IMR-90 (cell line): ENCODE measurements at regions not wholly inside any gene's neighbourhood (a gene's known extent, or its start where the extent isn't known, plus 50 kb on each side); places are given as distances from the start of the nearest gene placed in this dataset.
"Not testable (repeated sequence)": the region's sequence is repeated elsewhere in the genome, so short reads cannot be mapped to it uniquely, and the experiment has no call there.

ENCODE experiments used
- ATAC-seq: fragments of 200-7000 bp; cut with Tn5 transposase; 2 replicates; pipeline ENCODE4 v1.9.1; 2020; ENCODE audit warnings: low read depth, mild to moderate bottlenecking, moderate library complexity
- BruUV-seq: library from RNA; stranded (reverse); fragments of 400-500 nt; replicated peaks from 2 replicates; lab custom pipeline; 2021; lab: Mats Ljungman, UMichigan
- CTCF ChIA-PET: fragments of 300-600 bp; formaldehyde crosslinking; extraction: SDS; loops from one replicate; lab custom pipeline; 2021; ENCODE audit warnings: antibody characterized with exemption; lab: Yijun Ruan, JAX
- POLR2A ChIA-PET: fragments of 300-600 bp; sonication (Branson Sonifier 250); formaldehyde crosslinking; loops from one replicate; lab custom pipeline; 2022; ENCODE audit warnings: antibody characterized with exemption; ENCODE audit not compliant: unreplicated experiment; lab: Charles Lee
- DNase-seq: peaks from one replicate; pipeline ENCODE4 v3.0.0; 2013
- H2AFZ ChIP-seq: replicated peaks from 2 replicates; pipeline ENCODE3; 2013; ENCODE audit warnings: low read length, mild to moderate bottlenecking; ENCODE audit not compliant: poor library complexity
- H2AK5ac ChIP-seq: 2 replicates; pipeline ENCODE4 v1.6.1; 2013; ENCODE audit warnings: low read depth, low read length, inconsistent platforms
- H2AK9ac ChIP-seq: replicated peaks from 2 replicates; pipeline ENCODE3; 2013; ENCODE audit warnings: mild to moderate bottlenecking, low read depth, low read length, moderate library complexity; ENCODE audit not compliant: poor library complexity
- H2BK120ac ChIP-seq: 2 replicates; pipeline ENCODE4 v1.6.1; 2013; ENCODE audit warnings: low read depth, low read length, inconsistent platforms
- H2BK15ac ChIP-seq: 3 replicates; pipeline ENCODE4 v1.6.1; 2013; ENCODE audit warnings: low read depth, low read length, inconsistent platforms
- H2BK20ac ChIP-seq: 2 replicates; pipeline ENCODE4 v1.6.1; 2013; ENCODE audit warnings: low read depth, mild to moderate bottlenecking, inconsistent platforms, low read length, moderate library complexity
- H2BK5ac ChIP-seq: 2 replicates; pipeline ENCODE4 v1.6.1; 2013; ENCODE audit warnings: mild to moderate bottlenecking, low read depth, low read length, inconsistent platforms; ENCODE audit not compliant: poor library complexity, severe bottlenecking
- H3K14ac ChIP-seq: replicated peaks from 2 replicates; pipeline ENCODE4 v1.6.1; 2013; ENCODE audit warnings: low read depth, low read length, inconsistent platforms
- H3K18ac ChIP-seq: 2 replicates; pipeline ENCODE4 v1.6.1; 2013; ENCODE audit warnings: low read depth, low read length, control low read depth
- H3K23ac ChIP-seq: 2 replicates; pipeline ENCODE4 v1.6.1; 2013; ENCODE audit warnings: low read depth, low read length, inconsistent platforms
- H3K27ac ChIP-seq: 2 replicates; pipeline ENCODE4 v1.5.1; 2013; ENCODE audit warnings: mild to moderate bottlenecking, control low read depth, low read length; ENCODE audit not compliant: insufficient read depth
- H3K27me3 ChIP-seq: 2 replicates; pipeline ENCODE4 v1.6.1; 2013; ENCODE audit warnings: low read length; ENCODE audit not compliant: control insufficient read depth, insufficient read depth
- H3K36me3 ChIP-seq: 2 replicates; pipeline ENCODE4 v1.6.1; 2013; ENCODE audit warnings: low read length, mixed read lengths; ENCODE audit not compliant: control insufficient read depth, insufficient read depth
- H3K4ac ChIP-seq: 2 replicates; pipeline ENCODE4 v1.6.1; 2013; ENCODE audit warnings: low read depth, low read length, inconsistent platforms
- H3K4me1 ChIP-seq: 2 replicates; pipeline ENCODE4 v1.6.1; 2013; ENCODE audit warnings: low read length, mixed read lengths; ENCODE audit not compliant: control insufficient read depth, insufficient read depth
- H3K4me2 ChIP-seq: 2 replicates; pipeline ENCODE4 v1.6.1; 2013; ENCODE audit warnings: low read depth, mild to moderate bottlenecking, control low read depth, low read length, moderate library complexity
- H3K4me3 ChIP-seq: 2 replicates; pipeline ENCODE4 v1.5.1; 2013; ENCODE audit warnings: low read depth, mild to moderate bottlenecking, control low read depth, low read length, moderate library complexity; ENCODE audit not compliant: insufficient read depth
- H3K56ac ChIP-seq: 2 replicates; pipeline ENCODE4 v1.6.1; 2013; ENCODE audit warnings: low read length, inconsistent platforms; ENCODE audit not compliant: insufficient read depth; ENCODE audit errors: extremely low read depth
- H3K79me1 ChIP-seq, 2 experiments: 2 replicates each; pipeline ENCODE4 v1.6.1; 2013; ENCODE audit warnings: low read length in 2 of 2, inconsistent platforms in 1 of 2, low read depth in 1 of 2
- H3K9ac ChIP-seq: 2 replicates; pipeline ENCODE4 v1.6.1; 2013; ENCODE audit warnings: low read depth, low read length, control low read depth
- H3K9me1 ChIP-seq: 2 replicates; pipeline ENCODE4 v1.6.1; 2013; ENCODE audit warnings: low read length, inconsistent platforms; ENCODE audit not compliant: insufficient read depth
- H3K9me3 ChIP-seq: 2 replicates; pipeline ENCODE4 v1.6.1; 2013; ENCODE audit warnings: low read length; ENCODE audit not compliant: control insufficient read depth, insufficient read depth
- H4K20me1 ChIP-seq: 2 replicates; pipeline ENCODE4 v1.6.1; 2013; ENCODE audit warnings: low read length, inconsistent platforms; ENCODE audit not compliant: insufficient read depth
- H4K5ac ChIP-seq: 2 replicates; pipeline ENCODE4 v1.6.1; 2013; ENCODE audit warnings: mild to moderate bottlenecking, low read depth, low read length, control low read depth
- H4K8ac ChIP-seq, 2 experiments: 2 replicates each; pipeline ENCODE4 v1.6.1; 2013; ENCODE audit warnings: low read depth in 2 of 2, low read length in 2 of 2, control low read depth in 1 of 2, inconsistent platforms in 1 of 2
- H4K91ac ChIP-seq: 2 replicates; pipeline ENCODE4 v1.6.1; 2013; ENCODE audit warnings: low read depth, low read length, inconsistent platforms; ENCODE audit not compliant: insufficient read depth
- RFX5 ChIP-seq: IDR thresholded peaks from 2 replicates; pipeline ENCODE4 v1.8.0; 2012; ENCODE audit warnings: low read depth, mild to moderate bottlenecking, low read length, moderate library complexity
- WGBS, 2 experiments: methylation state at CpG; one replicate each; pipeline versions ENCODE4 v1.1.5 to v1.1.7; 2013; ENCODE audit warnings: missing lambda C conversion rate in 2 of 2; ENCODE audit not compliant: insufficient read length in 1 of 2; ENCODE audit errors: extremely low coverage in 2 of 2; 5-methylcytosine and 5-hydroxymethylcytosine counted together
- dilution Hi-C: fragments of 300-500 bp; cut with HindIII; formaldehyde crosslinking; loops from one replicate; pipeline ENCODE4 v1.14.3; 2018; ENCODE audit warnings: low sequenced_read_pairs; ENCODE audit not compliant: unreplicated experiment
- in situ Hi-C: fragments of 300-500 bp; cut with MboI; formaldehyde crosslinking; loops from 3 replicates; pipeline ENCODE4 v1.14.3; 2019; ENCODE audit warnings: low sequenced_read_pairs, inconsistent platforms, mixed read lengths
- intact Hi-C: fragments of 100-400 bp; cut with micrococcal nuclease; formaldehyde crosslinking; loops from 2 replicates; pipeline ENCODE4 v1.10.0; 2022

- DNase-seq = no peak
- Histone ChIP-seq H3K14ac (no peak overlapping the region), H3K9ac (no peak overlapping the region), H3K27ac (no peak overlapping the region), H3K9me3 (peaks cover 20% of the 10 kb centered on the region), H3K56ac (no peak overlapping the region), H3K79me1 (no peaks in the 10 kb centered on the region), H2BK5ac (no peak overlapping the region), H3K18ac (no peak overlapping the region), H2AK5ac (no peak overlapping the region), H3K4me2 (no peak overlapping the region), H3K4me3 (no peak overlapping the region), H3K36me3 (no peaks in the 10 kb centered on the region), H2BK20ac (no peak overlapping the region), H2BK15ac (no peak overlapping the region), H4K91ac (no peak overlapping the region), H2AK9ac (no peak overlapping the region), H4K5ac (no peak overlapping the region), H4K20me1 (no peaks in the 10 kb centered on the region), H3K23ac (no peak overlapping the region), H3K27me3 (no peaks in the 10 kb centered on the region), H3K4ac (no peak overlapping the region), H4K8ac (no peak overlapping the region), H2BK120ac (no peak overlapping the region), H2AFZ (no peak overlapping the region), H3K4me1 (no peaks in the 10 kb centered on the region), H3K9me1 (no peaks in the 10 kb centered on the region)
- in situ Hi-C loops = no loop called here
- BruUV-seq = no TSS peak
- ATAC-seq = no peak
- dilution Hi-C loops = no loop called here
- ChIA-PET POLR2A (no interaction called here), CTCF (no interaction called here)
- intact Hi-C loops = no loop called here
- TF ChIP-seq RFX5 = no peak
These were observed 291.2 kb downstream of the ASMT start for GRCh38 chrX:1906028-1906427.

- H2AK5ac ChIP-seq, POLR2A ChIA-PET, H3K36me3 ChIP-seq, H3K4me3 ChIP-seq, CTCF ChIA-PET, H3K9me1 ChIP-seq, H4K20me1 ChIP-seq, H2BK5ac ChIP-seq, H2BK20ac ChIP-seq, H3K27ac ChIP-seq, H3K14ac ChIP-seq, H2AFZ ChIP-seq, dilution Hi-C loops, H3K18ac ChIP-seq, H3K56ac ChIP-seq, H3K27me3 ChIP-seq, BruUV-seq, H4K5ac ChIP-seq, ATAC-seq, H3K79me1 ChIP-seq, H3K4me2 ChIP-seq, H2AK9ac ChIP-seq, H3K4me1 ChIP-seq, H3K4ac ChIP-seq, DNase-seq, intact Hi-C loops, in situ Hi-C loops, H3K9ac ChIP-seq, H4K91ac ChIP-seq, H2BK15ac ChIP-seq, H4K8ac ChIP-seq, H2BK120ac ChIP-seq, H3K23ac ChIP-seq: not testable (repeated sequence)
- 70% methylated on average over 4 of the region's 12 CpGs; no CpG with 5 or more reads in 1 of the 2 experiments for whole genome bisulfite sequencing, 2 experiments
- peaks cover 12% of the 10 kb centered on the region for H3K9me3 ChIP-seq
These were observed 294.1 kb downstream of the ASMT start for GRCh38 chrX:1908996-1909395.
